ENCODE measurements at regions not wholly inside any gene's neighbourhood (a gene's known extent, or its start where the extent isn't known, plus 50 kb on each side); places are given as distances from the start of the nearest gene placed in this dataset.
"Not testable (repeated sequence)": the region's sequence is repeated elsewhere in the genome, so short reads cannot be mapped to it uniquely, and the experiment has no call there.

- no peak for DNase-seq
These were observed 766.9 kb downstream of the TDRD15 start for GRCh38 chr2:21890716-21891115.

DNA sequence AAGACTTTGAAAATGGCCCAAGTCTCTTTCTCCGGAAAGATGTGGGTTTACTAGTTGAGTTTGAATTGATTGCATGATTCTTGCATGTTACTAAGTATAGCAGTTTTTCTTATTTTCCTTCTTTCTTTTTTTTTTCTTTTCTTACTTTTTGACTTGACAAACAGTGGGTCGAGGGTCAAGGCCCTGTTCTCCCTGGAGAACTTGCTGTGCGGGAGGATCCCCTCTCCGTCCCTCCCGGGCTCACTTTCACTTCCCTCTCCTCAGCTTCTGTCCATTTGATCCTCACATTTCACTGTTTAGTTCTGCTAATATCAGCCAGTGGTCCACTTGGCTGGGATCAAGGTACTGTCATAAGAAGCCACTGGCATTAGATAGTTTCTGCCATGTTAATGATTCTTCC lies 767.4 kb downstream of the TDRD15 start:
- DNase-seq, result no peak

DNA sequence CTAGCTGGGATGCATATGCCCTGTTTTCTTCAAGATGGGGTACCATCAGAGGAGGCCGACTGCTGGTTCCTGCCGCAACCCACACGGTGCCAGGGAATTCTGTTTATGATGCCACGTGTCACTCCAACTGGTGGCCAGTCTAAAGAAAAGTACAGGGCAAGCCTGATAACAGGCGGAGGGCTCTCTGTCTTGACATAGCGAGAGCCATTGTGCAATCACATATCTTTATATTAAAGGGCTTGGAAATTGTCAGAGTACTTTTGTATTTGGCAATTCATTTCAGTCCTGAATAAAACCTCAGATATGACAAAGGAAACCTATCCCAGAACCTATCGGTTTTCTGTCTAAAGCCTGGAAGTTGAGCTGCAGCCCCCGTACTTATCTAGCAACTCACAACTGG lies 768.4 kb downstream of the TDRD15 start:
- no peak for DNase-seq

GRCh38 chr2:21895200-21895599 lies 771.4 kb downstream of the TDRD15 start:
- DNase-seq, result no peak

DNA sequence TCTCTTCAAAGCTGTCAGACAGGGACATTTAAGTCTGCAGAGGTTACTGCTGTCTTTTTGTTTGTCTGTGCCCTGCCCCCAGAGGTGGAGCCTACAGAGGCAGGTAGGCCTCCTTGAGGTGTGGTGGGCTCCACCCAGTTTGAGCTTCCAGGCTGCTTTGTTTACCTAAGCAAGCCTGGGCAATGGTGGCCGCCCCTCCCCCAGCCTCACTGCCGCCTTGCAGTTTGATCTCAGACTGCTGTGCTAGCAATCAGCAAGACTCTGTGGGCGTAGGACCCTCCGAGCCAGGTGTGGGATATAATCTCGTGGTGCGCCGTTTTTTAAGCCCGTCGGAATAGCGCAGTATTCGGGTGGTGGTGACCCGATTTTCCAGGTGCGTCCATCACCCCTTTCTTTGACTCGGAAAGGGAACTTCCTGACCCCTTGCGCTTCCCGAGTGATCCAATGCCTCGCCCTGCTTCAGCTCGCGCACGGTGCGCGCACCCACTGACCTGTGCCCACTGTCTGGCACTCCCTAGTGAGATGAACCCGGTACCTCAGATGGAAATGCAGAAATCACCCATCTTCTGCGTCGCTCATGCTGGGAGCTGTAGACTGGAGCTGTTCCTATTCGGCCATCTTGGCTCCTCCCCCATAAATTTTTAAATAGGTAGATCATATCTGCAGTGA lies 785.1 kb downstream of the TDRD15 start:
- not testable (repeated sequence) for DNase-seq

DNA sequence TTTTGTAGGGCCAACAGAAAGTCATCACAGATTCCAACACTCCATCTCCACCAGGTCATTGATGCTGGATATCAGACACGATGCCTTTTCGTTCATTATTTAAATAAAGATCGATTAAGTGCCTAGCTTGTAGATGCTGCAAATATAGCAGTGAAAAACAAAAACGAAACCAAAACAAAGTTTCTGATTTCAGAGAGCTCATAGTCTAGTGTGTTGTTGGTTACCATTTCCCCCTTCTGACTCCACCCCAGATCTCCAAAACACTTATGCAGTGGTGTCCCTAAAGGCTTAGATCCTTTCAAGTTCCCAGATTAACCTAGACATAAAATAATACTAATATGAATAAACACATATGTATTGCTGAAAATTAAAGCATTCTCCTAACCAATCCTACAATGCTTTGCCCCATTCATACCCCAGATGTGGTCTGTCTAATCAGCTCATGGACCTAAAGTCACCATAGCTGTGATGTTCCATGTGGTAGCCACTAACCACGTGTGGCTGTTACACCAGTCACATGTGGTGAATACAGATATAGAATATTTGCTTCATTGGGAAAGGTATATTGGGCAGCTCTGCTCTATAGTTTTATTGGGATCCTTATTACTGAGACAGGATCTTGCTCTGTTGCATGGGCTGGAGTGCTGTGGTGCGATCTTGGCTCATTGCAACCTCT lies 787.2 kb downstream of the TDRD15 start:
- no peak for DNase-seq

GRCh38 chr2:21912405-21912804 lies 788.6 kb downstream of the TDRD15 start:
- no peak for DNase-seq

DNA sequence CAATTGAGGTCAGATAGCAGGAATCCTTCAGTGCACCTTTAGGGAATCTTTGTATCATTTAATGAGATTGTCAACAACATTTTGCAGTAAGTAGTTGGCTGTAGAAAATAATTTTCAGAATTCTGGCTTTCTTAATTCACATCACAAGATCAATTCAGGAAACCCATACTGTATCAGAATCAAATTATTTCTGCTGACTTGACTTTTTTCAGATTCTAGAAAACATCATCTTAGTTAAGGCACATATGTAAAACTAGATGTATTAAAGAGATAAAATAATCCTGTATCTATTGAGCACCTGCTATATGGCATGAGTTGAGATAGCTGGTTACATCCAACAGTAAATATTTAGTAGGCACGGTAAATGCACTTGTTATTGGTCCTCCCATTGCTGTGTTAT lies 791.4 kb downstream of the TDRD15 start:
- no peak for DNase-seq

GRCh38 chr2:21916934-21917522 lies 793.3 kb downstream of the TDRD15 start:
- DNase-seq, result no peak

DNA sequence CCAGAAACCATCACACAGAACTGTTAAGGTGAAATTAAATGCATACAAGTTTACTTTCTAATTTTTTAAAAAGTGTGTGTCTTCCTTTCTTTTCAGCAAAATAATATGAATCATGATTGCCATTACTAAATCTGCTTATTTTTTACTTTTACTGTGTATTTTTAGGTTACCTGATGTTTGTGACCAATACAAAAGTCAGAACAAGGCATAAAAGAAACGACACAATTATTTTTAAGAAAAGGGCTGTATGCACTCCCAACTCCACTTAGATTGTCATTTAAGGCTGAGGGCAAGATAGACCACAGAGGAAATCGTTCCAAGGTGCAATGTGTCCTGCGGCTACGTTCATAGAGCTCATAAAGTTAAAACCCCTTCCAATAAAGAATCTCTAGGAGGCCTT lies 797.0 kb downstream of the TDRD15 start:
- DNase-seq, result no peak

DNA sequence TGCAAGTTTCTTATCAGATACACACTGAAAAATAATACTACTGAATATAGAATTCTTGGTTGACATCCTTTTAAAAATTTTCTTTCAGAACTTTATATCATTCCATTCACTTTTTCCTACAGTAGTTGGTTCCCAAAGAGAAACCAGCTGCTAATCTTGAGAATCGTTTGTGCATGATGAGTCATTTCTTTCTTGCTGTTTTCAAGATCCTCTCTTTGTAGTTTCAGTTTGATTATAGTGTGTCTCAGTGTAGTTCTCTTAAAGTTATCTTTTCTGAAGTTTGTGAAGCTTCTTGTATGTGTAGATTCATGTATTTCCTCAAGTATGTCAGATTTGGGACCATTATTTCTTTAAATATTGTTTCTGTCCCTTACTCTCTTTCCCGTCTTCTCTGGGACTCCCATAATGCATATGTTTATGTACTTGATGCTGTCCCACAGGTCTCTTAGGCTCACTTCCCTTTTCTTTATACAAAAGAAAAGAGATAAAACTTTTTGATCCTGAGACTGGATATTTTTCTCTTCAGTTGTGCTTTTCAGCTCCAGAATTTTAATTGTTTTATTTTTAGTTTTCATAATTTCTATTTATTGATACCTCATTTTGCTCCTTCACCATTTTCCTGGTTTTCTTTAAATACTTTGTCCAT lies 801.0 kb downstream of the TDRD15 start:
- no peak for DNase-seq

GRCh38 chr2:21928292-21928691 lies 804.5 kb downstream of the TDRD15 start:
- no peak for DNase-seq

- no peak for DNase-seq
These were observed 806.5 kb downstream of the TDRD15 start for GRCh38 chr2:21930226-21930625.

GRCh38 chr2:21939967-21940366 lies 816.2 kb downstream of the TDRD15 start:
- DNase-seq, result no peak

- DNase-seq, result no peak
These were observed 820.8 kb downstream of the TDRD15 start for GRCh38 chr2:21944536-21944935.

DNA sequence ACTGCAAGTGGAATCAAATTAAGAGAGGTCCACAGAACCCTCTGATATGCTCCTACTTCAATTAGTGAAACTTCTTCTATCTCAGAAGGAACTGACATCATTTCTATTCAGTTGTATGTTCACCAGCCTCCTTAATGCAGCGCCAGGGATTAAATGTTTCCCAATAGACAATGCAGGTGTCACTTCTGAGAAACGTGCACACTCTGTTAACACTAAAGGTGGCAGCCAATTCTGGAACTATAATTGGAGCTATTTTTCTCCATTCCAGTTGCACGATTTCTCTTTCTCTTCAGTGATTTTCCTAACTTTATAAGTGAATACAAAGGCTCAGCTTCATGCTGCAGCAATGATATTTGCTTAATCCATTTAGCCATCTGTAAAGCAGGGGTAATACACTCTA lies 821.9 kb downstream of the TDRD15 start:
- DNase-seq, result no peak

DNA sequence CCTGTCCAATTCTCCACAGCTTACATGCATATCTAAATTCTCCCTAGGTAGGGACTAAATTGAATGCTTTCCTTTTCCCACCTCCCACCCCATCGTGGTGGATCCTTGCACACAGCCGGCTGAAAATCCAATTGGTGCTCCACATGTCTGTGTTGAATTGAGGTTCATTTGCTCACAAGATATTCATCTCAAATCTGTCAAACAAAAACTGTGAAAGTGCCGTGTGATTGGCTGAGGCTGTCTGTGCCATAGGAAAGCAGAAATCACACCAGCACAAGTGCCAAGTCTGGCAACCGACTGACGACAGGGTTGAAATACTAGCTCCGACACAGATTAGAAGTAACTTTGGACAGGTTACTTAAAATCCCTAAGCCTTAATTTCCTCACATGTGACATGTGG lies 823.3 kb downstream of the TDRD15 start:
- DNase-seq, result no peak

- no peak for DNase-seq
These were observed 842.4 kb downstream of the TDRD15 start for GRCh38 chr2:21966139-21966538.

DNA sequence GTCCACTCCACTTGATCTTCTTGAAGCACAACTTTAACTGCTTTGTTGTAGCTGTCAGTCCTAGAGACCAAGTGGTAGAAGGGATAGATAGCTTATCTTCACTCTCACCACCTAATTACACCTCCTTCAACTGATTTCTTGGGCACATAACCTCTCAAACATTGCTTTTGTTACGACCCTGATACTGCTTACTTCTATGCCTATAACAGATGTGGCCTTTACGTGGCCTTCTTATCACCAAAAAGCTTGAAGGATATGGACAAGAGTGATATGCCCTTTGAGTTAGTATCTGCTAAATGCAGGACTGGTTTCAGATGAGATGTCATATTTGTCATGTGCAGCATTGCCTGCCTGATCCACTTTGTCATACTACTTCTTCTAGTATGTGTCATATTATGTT lies 847.2 kb downstream of the TDRD15 start:
- no peak for DNase-seq

GRCh38 chr2:21972586-21972985 lies 848.8 kb downstream of the TDRD15 start:
- DNase-seq, result no peak

- no peak for DNase-seq
These were observed 857.4 kb downstream of the TDRD15 start for GRCh38 chr2:21981127-21981526.

GRCh38 chr2:21993002-21993401 lies 869.2 kb downstream of the TDRD15 start:
- no peak for DNase-seq

GRCh38 chr2:21996339-21996738 lies 872.6 kb downstream of the TDRD15 start:
- no peak for DNase-seq

- no peak for DNase-seq
These were observed 875.8 kb downstream of the TDRD15 start for GRCh38 chr2:21999522-21999921.
